NT2/D1 (cell line): ENCODE measurements at regions not wholly inside any gene's neighbourhood (a gene's known extent, or its start where the extent isn't known, plus 50 kb on each side); places are given as distances from the start of the nearest gene placed in this dataset.

Source experiments
- SUZ12 ChIP-seq: IDR thresholded peaks from 2 replicates; pipeline ENCODE4 v1.6.1; 2011; ENCODE audit not compliant: insufficient read length, insufficient read depth; ENCODE audit errors: extremely low read depth
- YY1 ChIP-seq: IDR thresholded peaks from 2 replicates; pipeline ENCODE4 v1.6.1; 2011; ENCODE audit not compliant: insufficient read length, insufficient read depth

DNA sequence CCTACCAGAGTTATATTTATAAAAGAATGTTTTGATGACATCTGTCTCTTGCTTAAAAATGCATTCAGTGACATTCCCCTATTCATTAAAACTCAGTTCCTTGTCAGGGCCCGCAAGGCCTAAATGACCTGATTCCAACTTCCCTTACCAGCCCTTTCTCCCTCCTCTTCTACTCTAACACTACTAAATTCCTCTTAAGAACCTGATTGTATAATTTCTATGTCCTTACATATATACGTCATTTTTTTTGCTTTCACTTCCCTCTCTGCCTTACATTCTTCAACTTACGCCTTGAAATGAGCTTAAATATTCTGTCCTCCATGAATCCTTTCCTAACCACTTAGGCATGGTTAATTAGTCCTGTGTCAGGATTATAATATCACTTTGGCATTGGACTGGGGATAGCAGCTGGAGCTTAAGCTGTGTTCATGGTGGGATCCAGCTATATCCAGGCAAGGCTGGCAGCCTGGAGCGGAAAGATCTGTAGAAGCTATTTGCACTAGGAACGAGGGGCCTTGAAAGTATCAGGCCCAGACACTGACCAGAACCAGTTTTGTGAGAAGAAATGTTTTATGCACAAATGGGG, 360.2 kb upstream of the PTBP2 start:
- no peak for TF ChIP-seq YY1
- TF ChIP-seq SUZ12, result no peak
